Stimulated activated CD8-positive, alpha-beta memory T cell treated with anti-CD3 and anti-CD28 coated beads, Interleukin-4, amount 100 ng/mL, for 48 hours (primary cell): ENCODE measurements at regions not wholly inside any gene's neighbourhood (a gene's known extent, or its start where the extent isn't known, plus 50 kb on each side); places are given as distances from the start of the nearest gene placed in this dataset.

Experiments used
- DNase-seq: peaks from one replicate; pipeline ENCODE4 v3.0.0-alpha.2; 2020

GRCh38 chr3:110126065-110126464 is 788.7 kb upstream of the DPPA4 start:
- DNase-seq = no peak

GRCh38 chr3:110133971-110134370 is 796.6 kb upstream of the DPPA4 start:
- no peak for DNase-seq

GRCh38 chr3:110139048-110139447 is 801.7 kb upstream of the DPPA4 start:
- DNase-seq = no peak

GRCh38 chr3:110139821-110140220 is 802.5 kb upstream of the DPPA4 start:
- DNase-seq = no peak

- DNase-seq = no peak
These were observed 812.4 kb upstream of the DPPA4 start for GRCh38 chr3:110149763-110150162.

GRCh38 chr3:110157221-110157620 is 819.9 kb upstream of the DPPA4 start:
- DNase-seq = no peak

GRCh38 chr3:110164632-110165369 is 827.5 kb upstream of the DPPA4 start:
- DNase-seq = no peak

GRCh38 chr3:110165370-110165743 is 828.0 kb upstream of the DPPA4 start:
- no peak for DNase-seq

- DNase-seq = no peak
These were observed 828.4 kb upstream of the DPPA4 start for GRCh38 chr3:110165753-110166152.

GRCh38 chr3:110166791-110167190 is 829.4 kb upstream of the DPPA4 start:
- DNase-seq = no peak

GRCh38 chr3:110174908-110175307 is 837.6 kb upstream of the DPPA4 start:
- no peak for DNase-seq

GRCh38 chr3:110178965-110179364 is 841.6 kb upstream of the DPPA4 start:
- DNase-seq = no peak

- DNase-seq = no peak
These were observed 843.4 kb upstream of the DPPA4 start for GRCh38 chr3:110180733-110181132.

- no peak for DNase-seq
These were observed 843.9 kb upstream of the DPPA4 start for GRCh38 chr3:110181226-110181625.

GRCh38 chr3:110184536-110184935 is 847.2 kb upstream of the DPPA4 start:
- DNase-seq = no peak

GRCh38 chr3:110193074-110193473 is 855.7 kb upstream of the DPPA4 start:
- no peak for DNase-seq

- no peak for DNase-seq
These were observed 861.6 kb upstream of the DPPA4 start for GRCh38 chr3:110198717-110199587.

- DNase-seq = no peak
These were observed 862.2 kb upstream of the DPPA4 start for GRCh38 chr3:110199588-110199943.

GRCh38 chr3:110210086-110210660 is 861.4 kb upstream of the NECTIN3 start:
- no peak for DNase-seq

GRCh38 chr3:110226645-110227044 is 845.0 kb upstream of the NECTIN3 start:
- no peak for DNase-seq

GRCh38 chr3:110227991-110228390 is 843.6 kb upstream of the NECTIN3 start:
- no peak for DNase-seq

GRCh38 chr3:110234831-110235230 is 836.8 kb upstream of the NECTIN3 start:
- no peak for DNase-seq

- no peak for DNase-seq
These were observed 834.5 kb upstream of the NECTIN3 start for GRCh38 chr3:110236976-110237610.

GRCh38 chr3:110243081-110243480 is 828.5 kb upstream of the NECTIN3 start:
- no peak for DNase-seq
